ENCODE measurements at regions not wholly inside any gene's neighbourhood (a gene's known extent, or its start where the extent isn't known, plus 50 kb on each side); places are given as distances from the start of the nearest gene placed in this dataset.

DNA sequence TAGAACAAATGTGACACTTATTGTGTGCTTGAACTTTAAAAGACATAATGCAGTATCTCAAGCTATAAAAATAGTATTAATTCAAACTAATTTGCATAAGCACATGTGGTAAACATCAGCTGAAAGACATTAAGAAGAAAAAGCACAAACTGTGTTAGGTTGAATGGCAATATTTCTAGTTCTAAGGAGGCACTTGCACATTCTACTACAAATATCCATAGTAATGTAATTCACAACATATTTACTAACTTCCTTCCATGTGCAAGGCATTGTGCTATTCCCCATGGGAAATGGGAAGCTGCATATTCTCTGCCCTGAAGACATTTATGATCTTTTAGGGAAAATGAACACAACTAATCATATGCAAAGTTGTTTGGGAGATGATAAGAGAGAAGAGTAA is 80.2 kb upstream of the SLC13A1 start:
- TF ChIP-seq, protein P1, sequence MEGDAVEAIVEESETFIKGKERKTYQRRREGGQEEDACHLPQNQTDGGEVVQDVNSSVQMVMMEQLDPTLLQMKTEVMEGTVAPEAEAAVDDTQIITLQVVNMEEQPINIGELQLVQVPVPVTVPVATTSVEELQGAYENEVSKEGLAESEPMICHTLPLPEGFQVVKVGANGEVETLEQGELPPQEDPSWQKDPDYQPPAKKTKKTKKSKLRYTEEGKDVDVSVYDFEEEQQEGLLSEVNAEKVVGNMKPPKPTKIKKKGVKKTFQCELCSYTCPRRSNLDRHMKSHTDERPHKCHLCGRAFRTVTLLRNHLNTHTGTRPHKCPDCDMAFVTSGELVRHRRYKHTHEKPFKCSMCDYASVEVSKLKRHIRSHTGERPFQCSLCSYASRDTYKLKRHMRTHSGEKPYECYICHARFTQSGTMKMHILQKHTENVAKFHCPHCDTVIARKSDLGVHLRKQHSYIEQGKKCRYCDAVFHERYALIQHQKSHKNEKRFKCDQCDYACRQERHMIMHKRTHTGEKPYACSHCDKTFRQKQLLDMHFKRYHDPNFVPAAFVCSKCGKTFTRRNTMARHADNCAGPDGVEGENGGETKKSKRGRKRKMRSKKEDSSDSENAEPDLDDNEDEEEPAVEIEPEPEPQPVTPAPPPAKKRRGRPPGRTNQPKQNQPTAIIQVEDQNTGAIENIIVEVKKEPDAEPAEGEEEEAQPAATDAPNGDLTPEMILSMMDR (IDR thresholded peaks at IDR 0.05; ENCODE audit: low read depth, low read length) = no peak
- no peak for TF ChIP-seq EZH2phosphoT487 (IDR thresholded peaks at IDR 0.05; ENCODE audit: low read depth)

Data from OCI-LY3 (cell line).